ENCODE measurements at regions not wholly inside any gene's neighbourhood (a gene's known extent, or its start where the extent isn't known, plus 50 kb on each side); places are given as distances from the start of the nearest gene placed in this dataset.
A peak's percentile ranks its signal among the peaks of the same experiment; 100 is the strongest.
"Not testable (repeated sequence)": the region's sequence is repeated elsewhere in the genome, so short reads cannot be mapped to it uniquely, and the experiment has no call there.

DNA sequence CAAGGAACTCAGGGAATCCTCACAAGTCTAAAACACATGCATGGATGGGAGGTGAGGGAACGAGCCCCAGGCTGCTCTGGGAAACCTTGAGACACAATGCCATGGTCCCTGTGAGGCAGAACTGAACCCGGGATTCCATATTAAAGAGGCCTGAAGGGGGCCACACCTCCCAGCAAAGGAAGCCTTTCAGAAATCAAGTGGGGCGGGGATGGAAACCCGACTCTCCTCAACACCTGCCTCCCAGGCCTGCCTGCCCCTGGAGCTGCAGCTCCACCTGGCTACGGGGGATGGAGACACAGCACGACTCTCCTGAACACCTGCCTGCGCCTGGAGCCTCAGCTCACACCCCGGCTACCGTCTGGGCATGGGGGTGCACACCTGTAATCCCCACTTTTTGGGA, 77.8 kb upstream of the LPCAT1 start:
- not testable (repeated sequence) for H3K4me3 ChIP-seq (ENCODE audit: low read depth, low read length); DNase-seq (ENCODE audit: low read depth)
- TF ChIP-seq, protein P1, sequence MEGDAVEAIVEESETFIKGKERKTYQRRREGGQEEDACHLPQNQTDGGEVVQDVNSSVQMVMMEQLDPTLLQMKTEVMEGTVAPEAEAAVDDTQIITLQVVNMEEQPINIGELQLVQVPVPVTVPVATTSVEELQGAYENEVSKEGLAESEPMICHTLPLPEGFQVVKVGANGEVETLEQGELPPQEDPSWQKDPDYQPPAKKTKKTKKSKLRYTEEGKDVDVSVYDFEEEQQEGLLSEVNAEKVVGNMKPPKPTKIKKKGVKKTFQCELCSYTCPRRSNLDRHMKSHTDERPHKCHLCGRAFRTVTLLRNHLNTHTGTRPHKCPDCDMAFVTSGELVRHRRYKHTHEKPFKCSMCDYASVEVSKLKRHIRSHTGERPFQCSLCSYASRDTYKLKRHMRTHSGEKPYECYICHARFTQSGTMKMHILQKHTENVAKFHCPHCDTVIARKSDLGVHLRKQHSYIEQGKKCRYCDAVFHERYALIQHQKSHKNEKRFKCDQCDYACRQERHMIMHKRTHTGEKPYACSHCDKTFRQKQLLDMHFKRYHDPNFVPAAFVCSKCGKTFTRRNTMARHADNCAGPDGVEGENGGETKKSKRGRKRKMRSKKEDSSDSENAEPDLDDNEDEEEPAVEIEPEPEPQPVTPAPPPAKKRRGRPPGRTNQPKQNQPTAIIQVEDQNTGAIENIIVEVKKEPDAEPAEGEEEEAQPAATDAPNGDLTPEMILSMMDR (conservative IDR thresholded peaks at IDR 0.05; ENCODE audit: low read depth, low read length) = peak; percentile 28

DNA sequence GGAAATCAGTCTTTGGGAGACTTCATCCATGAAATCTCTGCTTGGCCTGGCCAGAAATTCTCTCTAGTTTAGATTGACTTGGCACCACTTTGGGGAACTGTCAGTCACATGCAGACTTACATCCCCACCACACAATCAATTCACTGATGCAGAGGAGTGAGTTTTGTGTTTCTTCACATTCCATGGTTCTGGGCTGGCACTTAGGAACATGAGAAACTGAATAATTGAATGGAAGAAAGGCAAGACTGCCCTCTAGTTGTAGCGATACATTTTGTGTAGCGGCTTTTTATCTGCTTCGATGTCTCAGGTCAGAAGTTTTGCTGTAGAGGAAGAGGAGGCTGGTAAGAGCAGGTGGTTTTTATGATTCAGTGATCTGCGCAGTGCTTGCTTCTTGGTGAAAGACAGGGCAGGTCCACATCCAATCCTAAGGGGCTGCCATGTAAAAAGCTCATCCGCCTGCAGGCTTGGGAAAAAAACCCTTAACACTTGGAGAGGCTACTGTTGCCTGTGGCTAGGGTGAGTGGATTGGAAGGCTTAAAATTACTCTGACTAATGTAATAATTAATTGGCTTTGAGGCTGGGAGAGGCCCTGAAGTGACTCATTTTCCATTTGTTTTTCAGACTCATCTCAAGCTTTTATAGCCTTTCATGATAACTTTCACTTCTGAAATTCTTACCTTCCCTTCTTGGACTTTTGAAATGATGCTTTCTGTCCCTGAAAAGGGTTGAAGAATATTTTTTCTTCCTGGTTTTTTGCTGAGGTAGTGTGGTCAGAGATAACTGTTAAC, 75.4 kb upstream of the LPCAT1 start:
- H3K4me3 ChIP-seq (ENCODE audit: low read depth, low read length) = peak overlapping the region; percentile 11
- TF ChIP-seq, protein P1 (conservative IDR thresholded peaks at IDR 0.05; ENCODE audit: low read depth, low read length) = peak; percentile 39
- DNase-seq (ENCODE audit: low read depth) = peak; percentile 55

DNA sequence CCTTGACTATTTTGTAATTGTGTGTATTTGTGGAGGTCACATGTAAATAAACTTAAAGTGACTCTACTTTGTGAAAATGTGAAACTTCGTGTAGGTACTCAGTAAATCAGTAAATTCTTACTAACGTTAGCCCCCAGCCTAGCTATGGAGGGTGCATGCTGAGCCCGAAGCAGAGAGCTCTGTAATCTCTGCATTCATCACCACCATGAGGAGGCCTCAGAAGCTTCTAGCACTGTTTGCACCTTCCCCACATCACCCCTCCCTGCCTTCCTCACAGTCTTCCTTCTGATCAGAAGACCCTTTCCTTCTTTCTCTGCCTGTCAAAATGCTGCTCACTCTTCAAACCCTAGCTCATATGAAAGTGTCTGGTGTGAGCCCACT, 73.3 kb upstream of the LPCAT1 start:
- DNase-seq (ENCODE audit: low read depth) = not testable (repeated sequence)
- H3K4me3 ChIP-seq (ENCODE audit: low read depth, low read length) = peak overlapping the region; percentile 45

DNA sequence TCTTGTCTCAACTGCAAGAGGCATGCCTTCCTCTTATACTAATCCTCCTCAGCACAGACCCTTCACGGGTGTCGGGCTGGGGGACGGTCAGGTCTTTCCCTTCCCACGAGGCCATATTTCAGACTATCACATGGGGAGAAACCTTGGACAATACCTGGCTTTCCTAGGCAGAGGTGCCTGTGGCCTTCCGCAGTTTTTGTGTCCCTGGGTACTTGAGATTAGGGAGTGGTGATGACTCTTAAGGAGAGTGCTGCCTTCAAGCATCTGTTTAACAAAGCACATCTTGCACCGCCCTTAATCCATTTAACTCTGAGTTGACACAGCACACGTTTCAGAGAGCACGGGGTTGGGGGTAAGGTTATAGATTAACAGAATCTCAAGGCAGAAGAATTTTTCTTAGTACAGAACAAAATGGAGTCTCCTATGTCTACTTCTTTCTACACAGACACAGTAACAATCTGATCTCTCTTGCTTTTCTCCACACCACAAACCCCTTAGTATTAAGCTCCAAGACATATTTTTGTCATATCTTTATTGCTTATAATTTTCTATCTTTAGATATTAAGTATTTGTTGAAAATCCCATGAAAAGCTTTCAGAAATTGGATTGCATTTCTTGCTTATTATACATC, 72.8 kb upstream of the LPCAT1 start:
- not testable (repeated sequence) for H3K4me3 ChIP-seq (ENCODE audit: low read depth, low read length); DNase-seq (ENCODE audit: low read depth)

DNA sequence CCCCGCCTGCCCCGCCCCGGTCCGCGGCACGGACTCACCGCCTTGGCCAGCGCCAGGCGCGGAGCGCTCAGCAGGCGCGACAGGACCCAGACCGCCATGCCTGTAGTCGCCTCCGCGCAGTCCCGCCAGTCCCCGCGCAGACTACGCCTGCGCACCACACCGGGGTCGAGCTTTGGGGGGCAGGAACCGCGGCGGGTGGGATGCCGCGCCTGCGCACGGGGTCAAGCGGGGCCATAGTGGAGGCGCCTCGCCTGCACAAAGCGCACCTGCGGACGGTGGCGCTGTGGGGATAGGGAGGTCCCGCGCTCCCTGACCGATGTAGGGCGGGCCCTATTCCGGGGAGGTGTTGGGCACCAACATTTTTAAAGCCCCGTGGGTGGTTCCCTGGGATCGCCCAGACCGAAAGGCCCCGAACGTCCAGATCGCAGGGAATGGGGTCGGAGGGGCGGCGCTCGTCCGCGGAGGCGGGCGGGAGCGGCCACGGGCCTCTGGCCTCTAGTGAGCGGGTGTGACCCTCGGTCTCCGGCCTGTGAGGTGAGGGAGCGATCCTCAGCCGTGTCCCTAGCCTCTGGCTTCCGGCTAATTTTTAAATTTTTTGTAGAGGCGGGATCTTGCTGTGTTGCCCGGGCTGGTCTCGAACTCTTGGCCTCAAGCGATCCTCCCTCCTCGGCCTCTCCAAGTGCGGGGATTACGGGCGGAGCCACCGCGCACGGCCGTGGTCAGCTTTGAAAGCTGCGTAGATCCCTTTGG, 70.8 kb upstream of the LPCAT1 start:
- H3K4me3 ChIP-seq (ENCODE audit: low read depth, low read length) = peak overlapping the region; percentile 73
- DNase-seq (ENCODE audit: low read depth) = no peak
- TF ChIP-seq, protein P1 (conservative IDR thresholded peaks at IDR 0.05; ENCODE audit: low read depth, low read length) = peak; percentile 43

DNA sequence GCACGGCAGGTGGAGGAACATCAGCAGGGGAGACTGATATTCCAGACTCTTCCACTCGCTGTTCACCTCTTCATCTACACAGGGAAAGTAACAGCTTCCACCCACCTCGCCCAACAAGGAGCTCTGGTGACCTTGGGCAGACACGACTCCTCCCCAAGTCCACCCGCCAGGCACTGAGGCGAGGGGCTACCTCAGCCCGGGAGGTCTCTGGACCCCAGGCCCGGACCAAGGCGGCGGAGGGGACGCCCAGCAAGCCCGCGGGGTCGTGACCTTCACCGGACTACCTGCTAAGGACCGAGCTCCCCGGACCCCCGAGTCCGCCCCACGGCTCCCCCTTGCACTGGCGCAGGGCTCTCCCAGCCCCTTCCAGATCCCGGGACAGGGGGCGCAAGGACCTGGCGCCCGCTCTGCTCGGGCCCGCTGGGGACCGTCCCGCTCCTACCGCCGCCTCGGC, 70.2 kb upstream of the LPCAT1 start:
- TF ChIP-seq, protein P1 (conservative IDR thresholded peaks at IDR 0.05; ENCODE audit: low read depth, low read length) = no peak
- H3K4me3 ChIP-seq (ENCODE audit: low read depth, low read length) = peak overlapping the region; percentile 73
- DNase-seq (ENCODE audit: low read depth) = no peak

DNA sequence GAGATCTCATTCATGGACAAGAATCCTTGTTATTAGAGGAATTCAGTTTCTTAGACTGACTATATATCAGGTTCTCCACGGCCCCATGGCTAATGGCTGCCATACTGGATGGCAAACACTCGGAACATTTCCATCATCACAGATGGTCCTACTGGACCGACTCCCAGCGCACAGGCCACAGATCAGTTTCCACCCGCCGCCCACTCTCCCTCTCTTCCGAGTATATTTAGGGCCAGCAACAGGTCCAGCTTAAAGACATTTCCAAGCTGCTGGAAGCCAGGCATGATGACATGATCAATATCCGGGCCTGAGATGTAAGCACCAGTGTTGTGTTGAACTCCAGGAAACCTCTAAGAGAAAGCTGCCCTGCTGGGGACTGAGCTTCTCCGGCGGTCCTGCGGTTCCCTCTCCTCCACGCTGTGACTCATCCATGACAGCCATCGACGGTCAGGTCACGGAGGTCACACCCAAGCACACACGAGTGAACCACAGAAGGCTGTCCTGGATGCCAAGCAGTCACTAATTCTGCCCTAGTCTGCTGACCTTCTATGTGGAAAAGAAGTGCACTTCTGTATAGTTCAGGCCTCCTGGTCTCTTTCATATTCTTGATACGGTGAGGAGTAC, 64.4 kb upstream of the LPCAT1 start:
- not testable (repeated sequence) for DNase-seq (ENCODE audit: low read depth)

DNA sequence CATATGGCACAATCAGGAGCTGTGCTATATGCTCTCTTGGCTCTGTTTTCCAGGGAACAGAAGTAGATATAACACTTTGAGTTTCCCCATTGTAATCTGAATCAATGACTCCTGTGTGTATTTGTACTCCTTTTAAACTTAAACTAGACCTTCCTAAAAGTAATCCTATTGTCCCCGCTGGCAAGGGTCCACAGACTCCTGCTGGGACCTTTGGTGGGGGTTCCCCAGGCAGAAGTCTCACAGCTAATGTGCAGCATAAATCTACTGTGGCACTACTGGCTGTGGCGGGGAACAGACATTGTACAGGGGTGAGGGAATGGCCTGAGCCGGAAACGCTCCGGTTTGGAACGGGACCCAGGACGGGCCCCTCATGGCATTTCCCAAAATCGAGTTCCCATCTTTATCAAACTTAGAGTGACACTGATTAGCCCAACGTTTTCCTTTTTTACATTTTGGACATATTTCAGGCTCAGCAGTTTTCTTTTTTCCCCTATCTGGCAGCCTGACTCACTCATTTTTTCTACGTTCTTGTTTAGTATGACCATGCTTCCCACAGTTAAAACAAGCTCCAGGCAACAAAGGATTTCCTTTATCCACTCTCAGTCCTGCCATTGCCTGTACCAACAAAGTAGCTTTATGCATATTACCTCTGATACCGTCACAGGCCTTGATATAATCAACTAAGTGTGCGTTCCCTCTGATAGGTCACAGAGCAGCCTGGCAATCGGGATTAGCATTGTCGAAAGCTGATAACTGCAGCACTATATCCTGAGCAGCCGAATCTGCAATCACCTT, 59.5 kb upstream of the LPCAT1 start:
- not testable (repeated sequence) for DNase-seq (ENCODE audit: low read depth)

More for the DNA sequence above, 64.4 kb upstream of the LPCAT1 start:
- H3K4me3 ChIP-seq (ENCODE audit: low read depth, low read length) = not testable (repeated sequence)

DNA sequence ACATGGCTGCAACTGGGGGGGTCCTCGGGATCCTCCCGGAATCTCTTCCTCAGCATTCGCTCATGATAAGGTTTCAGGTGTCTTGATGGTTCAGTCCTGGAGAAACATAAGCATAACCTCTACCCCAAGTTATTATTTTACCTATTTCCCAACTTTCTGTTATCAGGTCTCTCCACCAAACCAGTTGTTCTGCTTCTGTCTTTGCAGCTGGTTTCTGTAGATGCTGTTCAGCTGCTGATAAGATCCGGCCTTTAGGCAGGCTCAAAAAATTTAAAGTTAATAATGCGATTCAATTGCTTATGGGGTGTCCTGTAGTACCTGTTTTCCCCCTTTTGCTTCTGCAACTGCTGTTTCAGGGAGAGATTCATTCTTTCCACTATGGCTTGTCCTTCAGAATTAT, 55.6 kb upstream of the LPCAT1 start:
- DNase-seq (ENCODE audit: low read depth); H3K4me3 ChIP-seq (ENCODE audit: low read depth, low read length): not testable (repeated sequence)

More for the DNA sequence above, 59.5 kb upstream of the LPCAT1 start:
- H3K4me3 ChIP-seq (ENCODE audit: low read depth, low read length) = not testable (repeated sequence)

DNA sequence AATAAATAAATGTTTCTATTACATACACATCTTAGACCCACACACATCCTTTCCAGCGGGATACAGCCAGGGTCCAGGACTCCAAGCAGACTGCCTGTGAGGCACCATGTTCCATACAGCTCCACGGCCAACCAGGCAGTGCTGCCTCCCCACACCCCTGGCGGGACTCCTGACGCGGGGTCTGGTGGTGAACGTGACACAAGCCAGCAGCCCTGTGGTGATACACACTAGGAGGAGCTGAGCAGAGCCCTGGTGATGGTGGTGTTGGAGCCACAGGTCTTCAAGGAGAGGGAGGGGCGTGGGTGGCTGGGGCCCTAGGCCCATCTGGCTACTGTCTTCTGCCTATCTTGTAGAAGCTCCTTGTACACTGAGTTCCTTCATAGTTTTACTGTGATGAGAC, 53.1 kb upstream of the LPCAT1 start:
- DNase-seq (ENCODE audit: low read depth); H3K4me3 ChIP-seq (ENCODE audit: low read depth, low read length): not testable (repeated sequence)

DNA sequence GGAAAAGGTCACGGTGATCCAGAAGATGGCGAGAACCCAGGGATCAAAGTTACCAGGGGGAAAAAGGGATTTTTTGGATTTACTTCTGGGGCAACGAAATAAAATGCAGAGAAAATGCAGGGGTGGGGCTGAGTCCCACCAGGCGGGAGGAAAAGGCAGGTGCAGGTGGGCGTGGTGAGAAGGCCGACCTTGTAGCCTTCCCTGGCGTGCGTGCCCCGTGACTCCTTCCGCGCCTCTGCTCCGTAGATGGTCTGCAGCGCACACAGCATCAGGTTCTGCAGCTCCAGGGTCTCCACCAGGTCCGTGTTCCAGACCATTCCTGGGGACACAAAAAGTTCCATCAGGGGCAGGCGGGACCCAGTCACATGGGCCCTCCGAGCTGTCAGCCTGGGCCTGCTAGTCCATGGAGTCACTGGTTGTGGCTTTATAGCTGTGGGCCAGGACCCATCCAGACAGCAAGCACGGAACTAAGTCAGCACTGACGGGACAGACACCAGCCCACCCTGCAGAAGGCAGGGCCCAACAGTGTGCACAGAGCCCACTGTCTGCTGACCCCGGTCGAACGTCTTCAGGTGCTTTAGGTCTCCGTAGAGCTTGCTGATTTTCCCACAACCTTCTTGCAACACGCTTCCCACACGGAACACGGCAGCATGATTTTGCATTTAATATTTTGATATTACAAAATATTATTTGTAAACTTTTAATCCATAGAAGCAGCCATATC, 52.4 kb upstream of the LPCAT1 start:
- not testable (repeated sequence) for DNase-seq (ENCODE audit: low read depth)

DNA sequence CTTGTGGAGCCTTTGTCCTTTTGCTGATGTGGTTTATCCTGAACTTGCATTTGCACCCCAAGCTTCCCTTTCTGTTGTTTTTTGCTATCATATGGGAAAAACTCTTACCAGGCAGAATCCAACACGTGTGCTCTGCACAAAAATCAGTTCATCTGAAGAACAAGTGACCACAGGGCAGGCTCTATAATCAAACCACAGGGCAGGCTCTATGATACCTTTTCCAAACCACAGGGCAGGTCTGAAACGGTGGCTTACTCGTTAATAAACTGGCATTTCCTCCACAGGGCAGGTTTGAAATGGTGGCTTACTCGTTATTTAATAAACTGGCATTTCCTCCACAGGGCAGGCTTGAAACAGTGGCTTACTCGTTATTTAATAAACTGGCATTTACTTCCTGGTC, 51.7 kb upstream of the LPCAT1 start:
- not testable (repeated sequence) for H3K4me3 ChIP-seq (ENCODE audit: low read depth, low read length); DNase-seq (ENCODE audit: low read depth)

More for the DNA sequence above, 52.4 kb upstream of the LPCAT1 start:
- not testable (repeated sequence) for H3K4me3 ChIP-seq (ENCODE audit: low read depth, low read length)
